Trophoblast cell (in vitro differentiated cells and primary cell): ENCODE measurements at regions not wholly inside any gene's neighbourhood (a gene's known extent, or its start where the extent isn't known, plus 50 kb on each side); places are given as distances from the start of the nearest gene placed in this dataset.
"Not testable (repeated sequence)": the region's sequence is repeated elsewhere in the genome, so short reads cannot be mapped to it uniquely, and the experiment has no call there.

Source experiments
- DNase-seq, 2 donors: peaks; one replicate each; pipeline ENCODE4 v3.0.0-alpha.2; 2016
- H2AFZ ChIP-seq: 2 replicates; pipeline ENCODE4 v1.6.1; 2013; ENCODE audit warnings: low read length, moderate library complexity, mild to moderate bottlenecking; ENCODE audit not compliant: insufficient read depth, poor library complexity
- H2AK5ac ChIP-seq: 2 replicates; pipeline ENCODE4 v1.6.1; 2013; ENCODE audit warnings: mild to moderate bottlenecking, low read length
- H2BK120ac ChIP-seq: 2 replicates; pipeline ENCODE4 v1.6.1; 2013; ENCODE audit warnings: low read length, mild to moderate bottlenecking, moderate library complexity; ENCODE audit not compliant: insufficient read depth, poor library complexity
- H2BK12ac ChIP-seq: 2 replicates; pipeline ENCODE4 v1.6.1; 2013; ENCODE audit warnings: mild to moderate bottlenecking, low read length, moderate library complexity
- H2BK5ac ChIP-seq: 2 replicates; pipeline ENCODE4 v1.6.1; 2013; ENCODE audit warnings: low read length, low read depth, moderate library complexity, mild to moderate bottlenecking; ENCODE audit not compliant: poor library complexity
- H3K14ac ChIP-seq: 2 replicates; pipeline ENCODE4 v1.6.1; 2013; ENCODE audit warnings: mild to moderate bottlenecking, low read length
- H3K18ac ChIP-seq: 2 replicates; pipeline ENCODE4 v1.6.1; 2013; ENCODE audit warnings: mild to moderate bottlenecking, low read length
- H3K23ac ChIP-seq: 2 replicates; pipeline ENCODE4 v1.6.1; 2013; ENCODE audit warnings: low read length
- H3K27ac ChIP-seq: 2 replicates; pipeline ENCODE4 v1.5.1; 2013; ENCODE audit warnings: low read depth, mild to moderate bottlenecking, inconsistent platforms, low read length, moderate library complexity
- H3K27me3 ChIP-seq: 2 replicates; pipeline ENCODE4 v1.6.1; 2013; ENCODE audit warnings: inconsistent platforms, mild to moderate bottlenecking, low read length, moderate library complexity; ENCODE audit not compliant: insufficient read depth
- H3K36me3 ChIP-seq, 2 experiments: 1 replicate in 1 of 2; 2 replicates in 1 of 2; pipeline ENCODE4 v1.6.1; 2013; ENCODE audit warnings: low read length in 2 of 2, mild to moderate bottlenecking in 2 of 2, moderate library complexity in 1 of 2; ENCODE audit not compliant: insufficient read depth in 2 of 2, control insufficient read depth in 1 of 2
- H3K4ac ChIP-seq: 2 replicates; pipeline ENCODE4 v1.6.1; 2013; ENCODE audit warnings: low read depth, mild to moderate bottlenecking, low read length, moderate library complexity
- H3K4me1 ChIP-seq, 2 experiments: 1 replicate in 1 of 2; 2 replicates in 1 of 2; pipeline ENCODE4 v1.6.1; 2013; ENCODE audit warnings: low read length in 2 of 2, mild to moderate bottlenecking in 2 of 2, moderate library complexity in 1 of 2; ENCODE audit not compliant: insufficient read depth in 2 of 2, control insufficient read depth in 1 of 2
- H3K4me2 ChIP-seq: 2 replicates; pipeline ENCODE4 v1.6.1; 2013; ENCODE audit warnings: inconsistent platforms, mild to moderate bottlenecking, low read length, moderate library complexity
- H3K4me3 ChIP-seq: 2 replicates; pipeline ENCODE4 v1.5.1; 2013; ENCODE audit warnings: mild to moderate bottlenecking, low read depth, low read length, inconsistent platforms
- H3K79me1 ChIP-seq: one replicate; pipeline ENCODE4 v1.6.1; 2013; ENCODE audit warnings: low read length
- H3K79me2 ChIP-seq: 2 replicates; pipeline ENCODE4 v1.6.1; 2013; ENCODE audit warnings: low read length, mild to moderate bottlenecking; ENCODE audit not compliant: control insufficient read depth, insufficient read depth, poor library complexity
- H3K9ac ChIP-seq: 2 replicates; pipeline ENCODE4 v1.6.1; 2013; ENCODE audit warnings: mild to moderate bottlenecking, low read length
- H3K9me3 ChIP-seq: 2 replicates; pipeline ENCODE4 v1.6.1; 2013; ENCODE audit warnings: low read depth, mild to moderate bottlenecking, control low read depth, inconsistent platforms, low read length; ENCODE audit not compliant: insufficient read depth
- H4K12ac ChIP-seq: 2 replicates; pipeline ENCODE4 v1.6.1; 2013; ENCODE audit warnings: low read depth, mild to moderate bottlenecking, low read length, moderate library complexity
- H4K8ac ChIP-seq: 2 replicates; pipeline ENCODE4 v1.6.1; 2013; ENCODE audit warnings: low read depth, mild to moderate bottlenecking, low read length, moderate library complexity
- H4K91ac ChIP-seq: one replicate; pipeline ENCODE4 v1.6.1; 2013; ENCODE audit warnings: low read depth, mild to moderate bottlenecking, low read length, moderate library complexity
- WGBS: extraction: QIAGEN DNeasy Blood & Tissue Kit; methylation state at CpG from one replicate; pipeline ENCODE4 v1.1.7; 2013; ENCODE audit warnings: missing lambda C conversion rate; ENCODE audit not compliant: insufficient read length, insufficient coverage; ENCODE audit errors: extremely low coverage; 5-methylcytosine and 5-hydroxymethylcytosine counted together

- Histone ChIP-seq H2AK5ac (no peak overlapping the region), H4K8ac (no peak overlapping the region), H3K79me1 (no peaks in the 10 kb centered on the region), H3K4me2 (no peak overlapping the region), H3K9me3 (no peaks in the 10 kb centered on the region), H3K4ac (no peak overlapping the region), H2BK120ac (no peak overlapping the region), H3K14ac (no peak overlapping the region), H2BK12ac (no peak overlapping the region), H3K27me3 (no peaks in the 10 kb centered on the region), H3K79me2 (no peaks in the 10 kb centered on the region), H3K36me3 (no peaks in the 10 kb centered on the region), H2BK5ac (no peak overlapping the region), H3K27ac (no peak overlapping the region), H3K9ac (no peak overlapping the region), H3K4me3 (no peak overlapping the region), H4K91ac (no peak overlapping the region), H2AFZ (no peak overlapping the region), H3K18ac (no peak overlapping the region), H4K12ac (no peak overlapping the region), H3K23ac (no peak overlapping the region), H3K4me1 (no peaks in the 10 kb centered on the region)
- DNase-seq, result no peak
- WGBS, result no CpG with 5 or more reads among the region's 5 CpGs
Observed at GRCh38 chr13:53447863-53448262, 419.2 kb downstream of the OLFM4 start.

GRCh38 chr13:53452263-53452808, 423.7 kb downstream of the OLFM4 start:
- H2AFZ ChIP-seq, H3K4me3 ChIP-seq, H2BK12ac ChIP-seq, H3K27ac ChIP-seq, H3K23ac ChIP-seq, H4K8ac ChIP-seq, H3K79me2 ChIP-seq, H3K27me3 ChIP-seq, H3K79me1 ChIP-seq, H3K18ac ChIP-seq, H3K4me2 ChIP-seq, DNase-seq, H3K14ac ChIP-seq, H3K36me3 ChIP-seq, H4K91ac ChIP-seq, H2BK5ac ChIP-seq, H3K9me3 ChIP-seq, H2AK5ac ChIP-seq, H3K9ac ChIP-seq, H4K12ac ChIP-seq, H2BK120ac ChIP-seq, H3K4me1 ChIP-seq, H3K4ac ChIP-seq: not testable (repeated sequence)
- no CpG with 5 or more reads among the region's 29 CpGs for WGBS

GRCh38 chr13:53460796-53461195, 432.2 kb downstream of the OLFM4 start:
- H3K79me2 ChIP-seq, result no peaks in the 10 kb centered on the region
- H2BK12ac ChIP-seq, result no peak overlapping the region
- H3K4ac ChIP-seq, result no peak overlapping the region
- H3K4me3 ChIP-seq, result no peak overlapping the region
- H2AK5ac ChIP-seq, result no peak overlapping the region
- H2BK5ac ChIP-seq, result no peak overlapping the region
- no peak overlapping the region for H3K4me2 ChIP-seq
- no peak overlapping the region for H4K91ac ChIP-seq
- no peak overlapping the region for H2AFZ ChIP-seq
- no CpG with 5 or more reads among the region's 1 CpG for WGBS
- no peak overlapping the region for H3K18ac ChIP-seq
- no peak overlapping the region for H3K23ac ChIP-seq
- peaks cover 3% of the 10 kb centered on the region in 2 experiments for H3K4me1 ChIP-seq
- H3K9me3 ChIP-seq, result no peaks in the 10 kb centered on the region
- no peak for DNase-seq
- no peak overlapping the region for H4K12ac ChIP-seq
- no peak overlapping the region for H4K8ac ChIP-seq
- no peaks in the 10 kb centered on the region for H3K36me3 ChIP-seq
- no peaks in the 10 kb centered on the region for H3K27me3 ChIP-seq
- no peak overlapping the region for H3K9ac ChIP-seq
- peaks cover 2% of the 10 kb centered on the region for H3K79me1 ChIP-seq
- H3K27ac ChIP-seq, result peak overlapping the region; percentile 49
- no peak overlapping the region for H3K14ac ChIP-seq
- H2BK120ac ChIP-seq, result no peak overlapping the region

GRCh38 chr13:53463106-53463505, 434.5 kb downstream of the OLFM4 start:
- no peak overlapping the region for H2BK12ac ChIP-seq
- no peaks in the 10 kb centered on the region for H3K79me2 ChIP-seq
- whole genome bisulfite sequencing, result no CpG with 5 or more reads among the region's 3 CpGs
- no peak overlapping the region for H3K18ac ChIP-seq
- H3K4ac ChIP-seq, result no peak overlapping the region
- peaks cover 3% of the 10 kb centered on the region in 2 experiments for H3K4me1 ChIP-seq
- no peak overlapping the region for H3K4me2 ChIP-seq
- no peak overlapping the region for H4K12ac ChIP-seq
- no peak overlapping the region for H3K9ac ChIP-seq
- no peak overlapping the region for H2AK5ac ChIP-seq
- H3K14ac ChIP-seq, result no peak overlapping the region
- no peak overlapping the region for H4K8ac ChIP-seq
- no peaks in the 10 kb centered on the region for H3K27me3 ChIP-seq
- no peak overlapping the region for H3K4me3 ChIP-seq
- no peak overlapping the region for H2BK120ac ChIP-seq
- H2BK5ac ChIP-seq, result no peak overlapping the region
- H3K79me1 ChIP-seq, result peaks cover 2% of the 10 kb centered on the region
- H4K91ac ChIP-seq, result no peak overlapping the region
- H3K36me3 ChIP-seq, result no peaks in the 10 kb centered on the region
- H2AFZ ChIP-seq, result no peak overlapping the region
- no peak overlapping the region for H3K23ac ChIP-seq
- no peak overlapping the region for H3K27ac ChIP-seq
- H3K9me3 ChIP-seq, result no peaks in the 10 kb centered on the region
- DNase-seq, result no peak
